ENCODE measurements at regions not wholly inside any gene's neighbourhood (a gene's known extent, or its start where the extent isn't known, plus 50 kb on each side); places are given as distances from the start of the nearest gene placed in this dataset.
"Not testable (repeated sequence)": the region's sequence is repeated elsewhere in the genome, so short reads cannot be mapped to it uniquely, and the experiment has no call there.

DNA sequence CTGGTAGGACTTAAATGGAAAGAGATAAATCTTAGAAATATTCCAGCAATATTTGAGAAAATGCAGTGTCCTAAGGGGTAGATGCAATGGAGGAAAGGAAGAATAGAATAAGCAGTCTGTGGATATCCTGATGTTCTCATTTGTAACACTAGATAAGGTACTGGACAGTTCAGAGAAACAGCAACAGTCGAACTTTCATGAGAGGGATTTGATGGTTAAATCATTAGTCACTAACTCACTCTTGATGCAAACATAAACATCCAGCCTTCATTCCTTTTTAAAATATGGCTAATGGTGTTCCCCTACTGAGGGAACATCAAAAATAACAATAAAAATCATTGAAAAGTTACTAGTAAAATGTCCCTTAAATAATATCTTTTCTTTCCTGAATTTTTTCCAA is 211.4 kb upstream of the SLC39A10 start:
- no peak for DNase-seq (ENCODE audit: low read depth)
- in situ Hi-C loops (cut with HindIII; ENCODE audit: low pct_unique_long_range_greater_than_20kb, low sequenced_read_pairs) = no loop called here

DNA sequence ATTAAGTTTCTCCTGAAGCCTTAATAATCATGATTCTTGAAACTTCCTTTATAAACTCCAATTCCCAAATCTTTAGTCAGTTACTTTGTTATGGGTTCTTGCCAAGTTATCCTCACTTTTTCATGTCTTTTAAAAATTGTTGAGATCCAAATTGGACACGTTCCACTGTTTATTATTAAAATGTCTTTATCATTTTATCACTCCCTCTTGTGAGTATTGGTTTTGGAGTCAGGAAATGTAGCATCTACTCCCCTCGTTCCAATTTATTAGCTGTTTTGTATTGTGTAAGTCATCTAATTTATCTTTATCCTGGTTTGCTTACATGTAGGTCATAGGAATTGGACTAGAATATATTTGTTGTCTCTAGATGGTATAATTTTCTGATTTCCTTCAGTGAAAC is 213.1 kb upstream of the SLC39A10 start:
- no peak for DNase-seq (ENCODE audit: low read depth)
- in situ Hi-C loops (cut with HindIII; ENCODE audit: low pct_unique_long_range_greater_than_20kb, low sequenced_read_pairs) = no loop called here

DNA sequence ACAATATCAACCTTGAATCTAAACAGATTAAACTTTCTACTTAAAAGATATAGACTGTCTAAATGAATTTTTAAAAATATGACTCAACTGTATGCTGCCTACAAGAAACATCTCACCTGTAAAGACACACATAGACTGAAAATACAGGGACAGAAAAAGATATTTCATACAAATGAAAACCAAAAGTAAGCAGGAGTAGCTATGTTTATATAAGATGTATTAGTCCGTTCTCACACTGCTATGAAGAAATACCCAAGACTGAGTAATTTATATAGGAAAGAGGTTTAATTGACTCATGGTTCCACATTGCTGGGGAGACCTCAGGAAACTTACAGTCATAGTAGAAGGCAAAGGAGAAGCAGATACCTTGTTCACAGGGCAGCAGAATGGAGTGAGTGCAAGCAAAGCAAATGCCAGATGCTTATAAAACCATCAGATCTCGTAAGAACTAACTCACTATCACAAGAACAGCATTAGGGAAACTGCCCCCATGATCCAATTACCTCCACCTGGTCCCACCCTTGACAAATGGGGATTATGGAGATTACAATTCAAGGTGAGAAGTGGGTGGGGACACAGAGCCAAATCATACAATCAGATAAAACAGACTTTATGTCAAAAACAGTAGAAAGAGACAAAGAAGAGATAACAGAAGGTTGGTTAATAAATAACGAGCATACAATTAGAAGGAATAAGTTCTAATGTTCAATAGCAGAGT is 214.4 kb upstream of the SLC39A10 start:
- no peak for DNase-seq (ENCODE audit: low read depth)
- in situ Hi-C loops (cut with HindIII; ENCODE audit: low pct_unique_long_range_greater_than_20kb, low sequenced_read_pairs) = no loop called here

DNA sequence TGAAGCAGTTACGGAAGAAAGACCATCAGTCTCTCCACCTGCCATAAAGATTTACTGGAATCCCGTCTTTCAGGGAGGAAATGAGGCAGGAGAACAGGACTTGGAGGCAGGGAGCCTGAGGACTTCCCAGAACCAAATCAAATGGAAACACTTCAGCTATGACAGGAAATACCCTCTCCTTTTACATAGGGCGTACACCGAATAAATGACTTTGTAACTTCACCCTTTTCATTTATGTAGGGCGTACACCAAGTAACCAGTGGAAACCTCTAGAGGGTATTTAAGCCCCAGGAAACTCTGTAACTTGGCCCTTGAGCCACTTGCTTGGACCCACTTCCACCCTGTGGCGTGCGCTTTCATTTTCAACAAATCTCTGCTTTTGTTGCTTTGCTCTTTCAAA is 218.3 kb upstream of the SLC39A10 start:
- in situ Hi-C loops (cut with HindIII; ENCODE audit: low pct_unique_long_range_greater_than_20kb, low sequenced_read_pairs) = no loop called here
- DNase-seq (ENCODE audit: low read depth) = no peak

DNA sequence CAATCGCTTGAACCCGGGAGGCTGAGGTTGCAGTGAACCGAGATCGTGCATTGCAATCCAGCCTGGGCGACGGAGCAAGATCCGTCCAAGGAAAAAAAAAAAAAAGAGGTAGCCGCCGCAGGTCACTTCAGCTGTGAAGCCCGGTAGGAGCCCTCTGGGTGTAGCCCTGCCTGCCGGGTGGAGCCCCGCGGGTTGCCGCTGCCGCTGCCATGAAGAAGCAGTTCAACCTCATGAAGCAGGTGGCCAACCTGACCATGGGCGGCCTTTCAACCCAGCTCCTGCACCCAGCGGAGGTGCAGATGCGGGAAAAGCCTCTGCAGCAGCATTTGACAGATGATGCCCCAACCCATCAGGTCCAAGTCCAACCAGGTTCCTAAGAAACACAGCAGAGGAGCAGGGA is 219.5 kb upstream of the SLC39A10 start:
- DNase-seq (ENCODE audit: low read depth) = no peak
- in situ Hi-C loops (cut with HindIII; ENCODE audit: low pct_unique_long_range_greater_than_20kb, low sequenced_read_pairs) = no loop called here

DNA sequence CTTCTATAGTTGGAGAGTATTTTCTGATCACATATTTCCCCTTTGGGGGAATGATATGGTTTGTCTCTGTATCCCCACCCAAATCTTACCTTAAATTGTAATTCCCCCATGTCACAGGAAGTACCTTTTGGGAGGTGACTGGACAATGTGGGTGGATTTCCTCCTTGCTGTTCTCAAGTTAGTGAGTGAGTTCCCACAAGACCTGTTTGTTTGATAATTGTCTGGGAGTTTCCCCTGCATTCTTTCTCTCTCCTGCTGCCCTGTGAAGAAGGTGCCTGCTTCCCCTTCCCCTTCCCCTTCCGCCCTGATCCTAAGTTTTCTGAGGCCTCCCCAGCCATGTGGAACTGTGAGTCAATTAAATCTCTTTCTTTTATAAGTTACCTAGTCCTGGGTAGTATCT is 222.7 kb upstream of the SLC39A10 start:
- in situ Hi-C loops (cut with HindIII; ENCODE audit: low pct_unique_long_range_greater_than_20kb, low sequenced_read_pairs) = no loop called here
- no peak for DNase-seq (ENCODE audit: low read depth)

DNA sequence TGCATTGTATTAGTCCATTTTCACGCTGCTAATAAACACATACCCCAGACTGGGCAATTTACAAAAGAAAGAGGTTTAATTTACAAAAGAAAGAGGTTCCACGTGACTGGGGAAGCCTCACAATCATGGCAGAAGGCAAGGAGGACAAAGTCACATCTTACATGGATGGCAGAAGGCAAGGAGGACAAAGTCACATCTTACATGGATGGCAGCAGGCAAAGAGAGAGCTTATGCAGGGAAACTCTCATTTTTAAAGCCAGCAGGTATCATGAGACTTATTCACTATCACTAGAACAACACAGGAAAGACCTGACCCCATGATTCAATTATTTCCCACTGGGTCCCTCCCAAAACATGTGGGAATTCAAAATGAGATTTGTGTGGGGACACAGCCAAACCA is 223.3 kb upstream of the SLC39A10 start:
- in situ Hi-C loops (cut with HindIII; ENCODE audit: low pct_unique_long_range_greater_than_20kb, low sequenced_read_pairs); DNase-seq (ENCODE audit: low read depth): not testable (repeated sequence)

DNA sequence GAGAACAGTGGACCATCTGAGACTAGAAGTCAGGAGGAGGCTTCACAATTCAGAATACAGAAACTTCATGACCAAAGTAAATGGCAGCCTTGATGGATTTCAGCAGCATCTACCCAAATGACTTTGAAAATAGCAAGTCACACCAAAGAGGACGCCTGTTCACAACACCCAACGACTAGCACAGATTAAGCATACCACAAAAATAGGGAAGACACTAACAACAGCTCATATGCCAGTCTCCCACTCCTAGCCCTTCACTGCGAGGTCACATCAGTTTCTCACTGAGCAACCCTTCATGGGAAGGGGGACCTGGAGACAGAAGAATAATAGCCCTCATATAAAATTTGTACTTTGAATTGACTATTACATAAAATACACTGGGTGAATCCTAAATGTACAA is 228.4 kb upstream of the SLC39A10 start:
- no peak for DNase-seq (ENCODE audit: low read depth)
- in situ Hi-C loops (cut with HindIII; ENCODE audit: low pct_unique_long_range_greater_than_20kb, low sequenced_read_pairs) = no loop called here

DNA sequence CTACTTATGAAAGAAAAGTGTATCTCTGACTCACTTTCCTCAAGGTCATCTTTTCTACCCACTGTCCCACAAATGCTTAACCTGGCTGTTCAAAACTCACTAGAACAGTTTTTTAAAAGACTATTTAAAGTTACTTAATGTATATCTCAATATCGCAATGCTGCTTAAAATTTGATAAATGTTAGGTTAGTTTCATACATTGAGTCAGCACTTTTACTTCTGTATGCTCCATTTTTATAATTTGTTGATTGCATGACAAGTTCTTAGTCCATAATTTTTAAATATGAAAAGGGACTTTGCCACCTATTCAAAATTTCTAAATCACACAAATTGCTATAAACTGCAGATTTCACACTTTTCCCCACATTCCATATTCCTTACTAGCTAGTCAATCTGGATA is 231.7 kb upstream of the SLC39A10 start:
- DNase-seq (ENCODE audit: low read depth) = no peak

DNA sequence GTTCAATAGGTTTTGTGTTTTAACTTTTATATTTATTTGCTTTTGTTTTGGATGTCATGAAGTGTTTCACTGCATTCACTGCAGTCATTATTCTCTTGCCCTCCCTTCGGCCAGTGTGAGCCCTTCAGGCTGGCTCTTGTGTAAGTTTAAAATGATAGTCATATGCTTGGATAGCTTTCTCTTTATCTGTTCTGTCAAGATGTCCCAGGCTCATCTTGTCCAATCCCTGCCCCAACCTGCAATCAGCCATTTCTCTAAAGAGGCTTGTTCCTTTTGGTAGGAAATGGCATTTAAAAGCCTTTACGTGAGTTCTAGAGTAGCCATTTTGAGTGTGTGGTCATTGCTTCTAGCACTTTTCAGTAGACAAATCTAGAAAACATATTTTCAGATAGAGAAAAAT is 238.0 kb upstream of the SLC39A10 start:
- in situ Hi-C loops (cut with HindIII; ENCODE audit: low pct_unique_long_range_greater_than_20kb, low sequenced_read_pairs) = no loop called here
- DNase-seq (ENCODE audit: low read depth) = no peak

More for the DNA sequence above, 231.7 kb upstream of the SLC39A10 start:
- in situ Hi-C loops (cut with HindIII; ENCODE audit: low pct_unique_long_range_greater_than_20kb, low sequenced_read_pairs) = no loop called here

DNA sequence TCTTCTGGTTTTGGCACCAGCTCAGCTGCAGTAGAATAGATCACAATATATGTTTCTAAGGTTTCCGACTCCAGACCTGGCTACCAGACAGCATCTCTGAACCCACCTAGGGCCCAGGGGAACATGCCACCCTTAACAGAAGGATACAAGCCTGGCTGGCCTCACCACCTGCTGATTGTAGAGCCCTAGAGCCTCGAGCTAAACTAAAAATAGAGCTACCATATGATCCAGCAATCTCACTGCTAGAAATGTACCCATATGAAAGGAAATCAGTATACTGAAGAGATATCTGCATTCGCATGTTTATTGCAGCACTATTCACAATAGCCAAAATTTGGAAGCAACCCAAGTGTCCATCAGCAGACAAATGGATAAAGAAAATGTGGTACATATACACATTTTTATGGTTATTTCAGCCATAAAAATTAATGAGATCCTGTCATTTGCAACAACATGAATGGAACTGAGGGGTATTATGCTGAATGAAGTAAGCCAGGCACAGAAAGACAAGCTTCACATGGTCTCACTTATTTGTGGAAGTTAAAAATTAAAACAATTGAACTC is 242.4 kb upstream of the SLC39A10 start:
- in situ Hi-C loops (cut with HindIII; ENCODE audit: low pct_unique_long_range_greater_than_20kb, low sequenced_read_pairs) = no loop called here
- no peak for DNase-seq (ENCODE audit: low read depth)

DNA sequence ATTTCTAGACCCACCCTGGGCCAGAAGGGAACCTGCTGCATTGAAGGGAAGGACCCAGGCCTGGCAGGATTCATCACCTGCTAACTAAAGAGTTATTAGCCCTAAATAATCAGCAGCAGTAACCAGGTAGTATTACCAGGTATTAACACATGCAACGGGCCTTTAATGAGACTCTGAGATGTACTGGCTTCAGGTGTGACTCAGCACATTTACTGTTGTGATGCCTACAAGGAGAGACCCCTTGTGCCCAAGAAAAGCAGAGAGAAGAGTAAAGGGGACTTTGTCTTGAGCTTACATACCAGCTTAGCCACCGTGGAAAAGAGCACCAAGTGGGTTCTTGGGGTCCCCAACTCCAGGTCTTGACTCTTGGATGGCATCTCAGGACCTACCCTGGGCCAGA is 243.1 kb upstream of the SLC39A10 start:
- in situ Hi-C loops (cut with HindIII; ENCODE audit: low pct_unique_long_range_greater_than_20kb, low sequenced_read_pairs) = no loop called here
- no peak for DNase-seq (ENCODE audit: low read depth)

DNA sequence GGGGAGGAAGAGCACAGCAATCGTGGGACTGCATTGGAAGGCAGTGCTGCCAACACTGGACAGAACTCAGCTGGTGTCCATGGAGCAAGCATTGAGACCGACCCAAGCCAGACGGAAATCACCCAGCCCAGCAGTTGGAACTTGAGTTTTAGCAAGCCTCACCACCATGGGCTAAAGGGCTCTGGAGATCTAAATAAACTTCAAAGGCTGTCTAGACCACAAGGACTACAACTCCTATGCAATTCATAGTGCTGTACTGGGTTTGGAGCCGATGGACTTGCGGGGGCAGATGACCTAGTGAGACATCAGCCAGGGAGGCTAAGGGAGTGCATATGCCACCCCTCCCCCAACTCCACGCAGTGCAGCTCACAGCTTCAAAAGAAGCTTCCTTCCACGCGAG is 243.6 kb upstream of the SLC39A10 start:
- in situ Hi-C loops (cut with HindIII; ENCODE audit: low pct_unique_long_range_greater_than_20kb, low sequenced_read_pairs) = no loop called here
- DNase-seq (ENCODE audit: low read depth) = no peak

DNA sequence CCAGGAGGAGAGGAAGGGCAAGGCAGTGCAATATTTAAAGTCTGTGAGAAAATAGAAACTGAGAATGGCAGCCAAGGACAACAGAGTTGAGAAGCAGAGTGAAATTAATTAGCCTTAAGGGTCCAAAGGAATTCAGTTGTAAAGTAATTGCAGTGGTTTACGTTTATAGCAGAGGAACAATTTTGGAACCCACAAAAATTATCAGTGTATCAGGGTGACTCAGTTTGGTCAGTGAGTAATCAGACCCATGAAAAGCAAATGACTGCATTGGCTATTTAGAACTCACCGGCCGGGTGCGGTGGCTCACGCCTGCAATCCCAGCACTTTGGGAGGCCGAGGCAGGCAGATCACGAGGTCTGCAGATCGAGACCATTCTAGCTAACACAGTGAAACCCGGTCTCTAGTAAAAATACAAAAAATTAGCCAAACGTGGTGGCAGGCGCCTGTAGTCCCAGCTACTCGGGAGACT is 245.8 kb upstream of the SLC39A10 start:
- no peak for DNase-seq (ENCODE audit: low read depth)
- in situ Hi-C loops (cut with HindIII; ENCODE audit: low pct_unique_long_range_greater_than_20kb, low sequenced_read_pairs) = no loop called here

DNA sequence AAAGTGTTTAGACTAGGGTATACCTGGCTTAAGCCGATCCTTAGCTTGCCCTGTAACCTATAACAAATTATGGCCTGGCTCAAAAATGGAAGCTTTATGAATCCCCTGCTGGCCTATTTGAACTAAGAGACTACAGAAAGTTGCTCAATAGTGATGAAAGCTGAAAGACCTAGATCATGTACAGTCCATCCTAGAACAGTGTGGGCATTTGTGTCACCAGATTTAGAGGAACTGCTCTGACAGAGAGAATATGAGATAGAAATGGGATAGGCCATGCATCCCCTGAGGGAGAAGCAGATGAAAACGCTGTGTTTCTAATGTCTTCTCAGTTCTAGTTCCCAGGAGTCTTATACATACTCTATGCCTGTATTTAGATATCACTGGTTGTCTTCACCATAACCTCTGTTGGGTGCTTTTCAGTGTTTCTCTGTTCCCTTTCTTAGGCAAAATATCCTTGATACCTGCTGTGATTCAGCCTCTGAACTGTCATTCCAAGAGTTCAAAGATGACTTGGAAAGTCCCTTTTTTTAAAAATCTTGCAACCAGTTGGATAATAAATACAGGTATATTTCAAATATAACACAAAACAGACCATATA is 246.9 kb upstream of the SLC39A10 start:
- in situ Hi-C loops (cut with HindIII; ENCODE audit: low pct_unique_long_range_greater_than_20kb, low sequenced_read_pairs) = no loop called here
- DNase-seq (ENCODE audit: low read depth) = no peak

DNA sequence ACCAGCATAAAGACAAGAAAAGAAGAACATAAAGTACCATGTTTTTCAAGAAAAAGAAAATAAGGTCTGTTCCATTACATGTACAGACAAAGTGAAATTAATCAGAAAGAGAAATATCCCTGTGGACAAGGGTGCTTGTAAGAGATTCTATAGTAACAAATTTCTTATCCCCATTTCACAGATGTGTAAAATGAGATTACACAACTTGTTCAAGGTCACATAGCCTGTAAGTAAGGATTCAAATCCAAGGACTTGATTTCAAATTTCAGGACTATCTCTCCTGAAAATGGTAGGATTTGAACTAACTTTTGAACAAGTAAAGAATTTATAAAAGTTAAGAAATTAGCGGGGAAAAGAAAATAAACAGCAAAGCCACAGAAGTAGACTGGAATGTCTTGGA is 248.2 kb upstream of the SLC39A10 start:
- DNase-seq (ENCODE audit: low read depth) = no peak
- in situ Hi-C loops (cut with HindIII; ENCODE audit: low pct_unique_long_range_greater_than_20kb, low sequenced_read_pairs) = no loop called here

DNA sequence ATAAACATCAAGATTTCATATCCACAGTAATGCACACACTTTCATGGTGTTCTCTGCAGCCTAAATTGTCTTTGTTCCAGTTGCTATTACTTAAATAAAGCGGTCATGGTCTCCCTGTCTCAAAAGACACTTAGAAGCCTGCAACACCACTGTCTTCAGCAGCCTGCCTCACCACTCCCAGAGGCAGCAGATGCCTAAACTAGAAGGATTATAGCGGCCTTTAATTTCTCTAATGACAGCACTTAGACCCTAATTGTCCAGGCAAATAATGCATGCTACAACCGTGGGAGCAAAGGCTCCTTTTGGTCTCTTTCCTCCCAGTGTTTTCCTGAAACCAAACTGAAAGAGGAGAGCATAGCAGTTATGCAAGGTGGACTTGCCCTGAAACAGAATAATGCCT is 248.8 kb upstream of the SLC39A10 start:
- in situ Hi-C loops (cut with HindIII; ENCODE audit: low pct_unique_long_range_greater_than_20kb, low sequenced_read_pairs) = no loop called here
- DNase-seq (ENCODE audit: low read depth) = no peak

DNA sequence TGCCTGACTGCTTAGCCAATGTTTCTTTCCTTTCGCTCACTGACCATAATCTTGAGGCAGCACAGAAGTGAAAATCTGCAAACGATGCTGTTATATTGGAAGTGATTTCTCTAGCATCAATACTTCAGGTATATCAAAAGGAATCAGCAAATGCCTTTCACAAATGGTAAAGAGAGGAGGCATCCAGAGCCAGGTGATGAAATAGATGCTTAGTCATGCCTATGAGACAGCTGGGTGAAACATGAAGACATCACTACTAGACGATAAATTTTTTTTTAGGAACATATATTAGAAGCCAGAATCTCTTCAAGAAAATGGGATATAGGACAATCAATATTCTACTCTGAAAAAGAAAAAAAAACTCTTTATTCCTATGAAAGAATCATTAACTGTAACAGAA is 249.2 kb upstream of the SLC39A10 start:
- peak; percentile 12 for DNase-seq (ENCODE audit: low read depth)
- in situ Hi-C loops (cut with HindIII; ENCODE audit: low pct_unique_long_range_greater_than_20kb, low sequenced_read_pairs) = no loop called here

DNA sequence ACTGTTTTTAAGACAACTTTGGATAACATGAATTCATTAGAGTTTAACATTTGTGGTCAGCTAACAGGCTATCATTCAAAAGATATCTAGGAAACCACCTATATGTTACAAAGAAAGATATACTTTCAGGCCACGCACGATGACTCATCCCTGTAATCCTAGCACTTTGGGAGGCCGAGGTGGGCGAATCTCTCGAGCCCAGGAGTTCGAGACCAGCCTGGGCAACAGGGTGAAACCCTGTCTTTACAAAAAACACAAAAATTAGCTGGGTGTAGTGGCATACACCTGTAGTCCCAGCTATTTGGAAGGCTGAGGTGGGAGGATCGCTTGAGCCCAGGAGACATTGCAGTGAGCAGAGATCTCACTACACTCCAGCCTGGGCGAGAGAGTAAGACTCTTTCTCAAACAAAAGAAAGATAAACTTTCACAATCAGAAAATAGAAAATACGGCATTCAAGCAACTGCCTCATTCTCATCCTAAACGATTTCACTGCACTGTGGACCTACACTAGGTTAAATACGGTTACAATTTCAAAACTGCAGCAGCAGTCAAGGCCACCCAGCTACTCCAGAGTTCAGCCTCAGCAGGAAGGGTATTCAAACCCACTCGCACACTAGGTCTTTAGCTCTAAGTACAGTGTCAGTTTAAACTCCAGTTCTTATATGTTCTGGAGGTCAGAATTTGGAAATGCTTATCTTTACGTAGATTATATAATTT is 250.0 kb upstream of the SLC39A10 start:
- in situ Hi-C loops (cut with HindIII; ENCODE audit: low pct_unique_long_range_greater_than_20kb, low sequenced_read_pairs) = no loop called here
- no peak for DNase-seq (ENCODE audit: low read depth)

All from Caki2 (cell line).